DND-41 (cell line): ENCODE measurements at regions not wholly inside any gene's neighbourhood (a gene's known extent, or its start where the extent isn't known, plus 50 kb on each side); places are given as distances from the start of the nearest gene placed in this dataset.

Experiments used
- ATAC-seq: fragments of 200-7000 bp; cut with Tn5 transposase; 3 replicates; pipeline ENCODE4 v1.9.1; 2021; ENCODE audit warnings: low read depth; ENCODE audit not compliant: insufficient read depth
- DNase-seq: peaks from one replicate; pipeline ENCODE4 v3.0.0-alpha.2; 2020
- H2AFZ ChIP-seq: 2 replicates; pipeline ENCODE4 v1.6.0; 2012; ENCODE audit warnings: low read depth, low read length
- H3K27ac ChIP-seq: 2 replicates; pipeline ENCODE4 v1.5.1; 2012; ENCODE audit warnings: low read length, inconsistent platforms
- H3K27me3 ChIP-seq: fragments of 200-600 bp; sonication (generic); 2 replicates; pipeline ENCODE4 v1.6.0; 2012; ENCODE audit warnings: low read length, mild to moderate bottlenecking, inconsistent platforms; ENCODE audit not compliant: insufficient read depth, poor library complexity
- H3K36me3 ChIP-seq: 2 replicates; pipeline ENCODE4 v1.5.1; 2012; ENCODE audit warnings: low read length, inconsistent platforms; ENCODE audit not compliant: insufficient read depth
- H3K4me1 ChIP-seq: 2 replicates; pipeline ENCODE4 v1.5.1; 2012; ENCODE audit warnings: mild to moderate bottlenecking, low read length; ENCODE audit not compliant: insufficient read depth
- H3K4me2 ChIP-seq: 2 replicates; pipeline ENCODE4 v1.6.0; 2012; ENCODE audit warnings: mild to moderate bottlenecking, moderate library complexity, low read length, inconsistent platforms; ENCODE audit not compliant: insufficient read depth
- H3K4me3 ChIP-seq, 2 experiments: fragments of 200-600 bp in 1 of 2; shearing (Covaris generic) in 1 of 2; 2 replicates each; pipeline ENCODE4 v1.5.1; 2012 to 2016; ENCODE audit warnings: inconsistent platforms in 2 of 2, low read length in 2 of 2, mild to moderate bottlenecking in 2 of 2, low read depth in 1 of 2, moderate library complexity in 1 of 2
- H3K79me2 ChIP-seq: 2 replicates; pipeline ENCODE4 v1.6.0; 2012; ENCODE audit warnings: low read length, inconsistent platforms; ENCODE audit not compliant: insufficient read depth
- H3K9ac ChIP-seq: 2 replicates; pipeline ENCODE4 v1.6.0; 2012; ENCODE audit warnings: low read depth, mild to moderate bottlenecking, inconsistent platforms, low read length, moderate library complexity
- H3K9me3 ChIP-seq: 2 replicates; pipeline ENCODE4 v1.5.1; 2012; ENCODE audit warnings: low read length, moderate library complexity, mild to moderate bottlenecking, inconsistent platforms; ENCODE audit not compliant: insufficient read depth, severe bottlenecking
- H4K20me1 ChIP-seq: 2 replicates; pipeline ENCODE4 v1.6.0; 2012; ENCODE audit warnings: low read length; ENCODE audit not compliant: insufficient read depth
- CTCF ChIP-seq: IDR thresholded peaks from 2 replicates; pipeline ENCODE4 v1.5.1; 2012; ENCODE audit warnings: borderline replicate concordance, low read length, moderate library complexity, mild to moderate bottlenecking; ENCODE audit not compliant: poor library complexity, severe bottlenecking; ENCODE audit errors: extremely low read depth
- EZH2 ChIP-seq: IDR thresholded peaks from 3 replicates; pipeline ENCODE4 v1.6.1; 2012; ENCODE audit warnings: borderline replicate concordance, low read depth, mild to moderate bottlenecking, moderate library complexity, low read length, inconsistent platforms; ENCODE audit not compliant: severe bottlenecking

GRCh38 chr4:11624370-11624769 lies 195.7 kb upstream of the HS3ST1 start:
- H3K79me2 ChIP-seq, result no peaks in the 10 kb centered on the region
- no peak for DNase-seq
- H3K27ac ChIP-seq, result no peak overlapping the region

GRCh38 chr4:11623726-11624037 lies 195.0 kb upstream of the HS3ST1 start:
- no peak for TF ChIP-seq EZH2
- TF ChIP-seq CTCF, result peak; percentile 5
- DNase-seq (no peak), ATAC-seq (no peak)
- no peak overlapping the region for H3K27ac ChIP-seq
- H3K9ac ChIP-seq, result no peak overlapping the region
- no peak overlapping the region for H2AFZ ChIP-seq
- H3K9me3 ChIP-seq, result no peaks in the 10 kb centered on the region
- no peaks in the 10 kb centered on the region for H4K20me1 ChIP-seq
- H3K4me3 ChIP-seq, result no peak overlapping the region
- no peaks in the 10 kb centered on the region for H3K27me3 ChIP-seq
- H3K36me3 ChIP-seq, result no peaks in the 10 kb centered on the region
- no peak overlapping the region for H3K4me2 ChIP-seq
- H3K4me1 ChIP-seq, result no peaks in the 10 kb centered on the region
- H3K79me2 ChIP-seq, result no peaks in the 10 kb centered on the region

More at GRCh38 chr4:11624370-11624769, 195.7 kb upstream of the HS3ST1 start:
- H2AFZ ChIP-seq, result no peak overlapping the region
- no peaks in the 10 kb centered on the region for H4K20me1 ChIP-seq
- no peak overlapping the region for H3K9ac ChIP-seq
- no peaks in the 10 kb centered on the region for H3K36me3 ChIP-seq
- TF ChIP-seq EZH2 (no peak), CTCF (no peak)
- H3K4me1 ChIP-seq, result no peaks in the 10 kb centered on the region
- no peaks in the 10 kb centered on the region for H3K27me3 ChIP-seq
- H3K4me3 ChIP-seq, result no peak overlapping the region
- no peak overlapping the region for H3K4me2 ChIP-seq
- no peaks in the 10 kb centered on the region for H3K9me3 ChIP-seq
- no peak for ATAC-seq

- no peaks in the 10 kb centered on the region for H3K4me1 ChIP-seq
- no peaks in the 10 kb centered on the region for H3K36me3 ChIP-seq
- no peaks in the 10 kb centered on the region for H3K9me3 ChIP-seq
- no peaks in the 10 kb centered on the region for H4K20me1 ChIP-seq
- no peaks in the 10 kb centered on the region for H3K27me3 ChIP-seq
- TF ChIP-seq CTCF (no peak), EZH2 (no peak)
- H3K79me2 ChIP-seq, result no peaks in the 10 kb centered on the region
- H3K4me3 ChIP-seq, result no peak overlapping the region
- H3K9ac ChIP-seq, result no peak overlapping the region
- no peak overlapping the region for H2AFZ ChIP-seq
- ATAC-seq (no peak), DNase-seq (no peak)
- no peak overlapping the region for H3K4me2 ChIP-seq
- no peak overlapping the region for H3K27ac ChIP-seq
Measured at GRCh38 chr4:11622961-11623725, 194.4 kb upstream of the HS3ST1 start.
